IMR-90 (cell line): ENCODE measurements at regions not wholly inside any gene's neighbourhood (a gene's known extent, or its start where the extent isn't known, plus 50 kb on each side); places are given as distances from the start of the nearest gene placed in this dataset.

Experiments
- ATAC-seq: fragments of 200-7000 bp; cut with Tn5 transposase; 2 replicates; pipeline ENCODE4 v1.9.1; 2020; ENCODE audit warnings: low read depth, mild to moderate bottlenecking, moderate library complexity
- BruUV-seq: library from RNA; stranded (reverse); fragments of 400-500 nt; replicated peaks from 2 replicates; lab custom pipeline; 2021; lab: Mats Ljungman, UMichigan
- CTCF ChIA-PET: fragments of 300-600 bp; formaldehyde crosslinking; extraction: SDS; loops from one replicate; lab custom pipeline; 2021; ENCODE audit warnings: antibody characterized with exemption; lab: Yijun Ruan, JAX
- POLR2A ChIA-PET: fragments of 300-600 bp; sonication (Branson Sonifier 250); formaldehyde crosslinking; loops from one replicate; lab custom pipeline; 2022; ENCODE audit warnings: antibody characterized with exemption; ENCODE audit not compliant: unreplicated experiment; lab: Charles Lee
- DNase-seq: peaks from one replicate; pipeline ENCODE4 v3.0.0; 2013
- H2AFZ ChIP-seq: replicated peaks from 2 replicates; pipeline ENCODE3; 2013; ENCODE audit warnings: low read length, mild to moderate bottlenecking; ENCODE audit not compliant: poor library complexity
- H2AK5ac ChIP-seq: 2 replicates; pipeline ENCODE4 v1.6.1; 2013; ENCODE audit warnings: low read depth, low read length, inconsistent platforms
- H2AK9ac ChIP-seq: replicated peaks from 2 replicates; pipeline ENCODE3; 2013; ENCODE audit warnings: mild to moderate bottlenecking, low read depth, low read length, moderate library complexity; ENCODE audit not compliant: poor library complexity
- H2BK120ac ChIP-seq: 2 replicates; pipeline ENCODE4 v1.6.1; 2013; ENCODE audit warnings: low read depth, low read length, inconsistent platforms
- H2BK15ac ChIP-seq: 3 replicates; pipeline ENCODE4 v1.6.1; 2013; ENCODE audit warnings: low read depth, low read length, inconsistent platforms
- H2BK20ac ChIP-seq: 2 replicates; pipeline ENCODE4 v1.6.1; 2013; ENCODE audit warnings: low read depth, mild to moderate bottlenecking, inconsistent platforms, low read length, moderate library complexity
- H2BK5ac ChIP-seq: 2 replicates; pipeline ENCODE4 v1.6.1; 2013; ENCODE audit warnings: mild to moderate bottlenecking, low read depth, low read length, inconsistent platforms; ENCODE audit not compliant: poor library complexity, severe bottlenecking
- H3K14ac ChIP-seq: replicated peaks from 2 replicates; pipeline ENCODE4 v1.6.1; 2013; ENCODE audit warnings: low read depth, low read length, inconsistent platforms
- H3K18ac ChIP-seq: 2 replicates; pipeline ENCODE4 v1.6.1; 2013; ENCODE audit warnings: low read depth, low read length, control low read depth
- H3K23ac ChIP-seq: 2 replicates; pipeline ENCODE4 v1.6.1; 2013; ENCODE audit warnings: low read depth, low read length, inconsistent platforms
- H3K27ac ChIP-seq: 2 replicates; pipeline ENCODE4 v1.5.1; 2013; ENCODE audit warnings: mild to moderate bottlenecking, control low read depth, low read length; ENCODE audit not compliant: insufficient read depth
- H3K27me3 ChIP-seq: 2 replicates; pipeline ENCODE4 v1.6.1; 2013; ENCODE audit warnings: low read length; ENCODE audit not compliant: control insufficient read depth, insufficient read depth
- H3K36me3 ChIP-seq: 2 replicates; pipeline ENCODE4 v1.6.1; 2013; ENCODE audit warnings: low read length, mixed read lengths; ENCODE audit not compliant: control insufficient read depth, insufficient read depth
- H3K4ac ChIP-seq: 2 replicates; pipeline ENCODE4 v1.6.1; 2013; ENCODE audit warnings: low read depth, low read length, inconsistent platforms
- H3K4me1 ChIP-seq: 2 replicates; pipeline ENCODE4 v1.6.1; 2013; ENCODE audit warnings: low read length, mixed read lengths; ENCODE audit not compliant: control insufficient read depth, insufficient read depth
- H3K4me2 ChIP-seq: 2 replicates; pipeline ENCODE4 v1.6.1; 2013; ENCODE audit warnings: low read depth, mild to moderate bottlenecking, control low read depth, low read length, moderate library complexity
- H3K4me3 ChIP-seq: 2 replicates; pipeline ENCODE4 v1.5.1; 2013; ENCODE audit warnings: low read depth, mild to moderate bottlenecking, control low read depth, low read length, moderate library complexity; ENCODE audit not compliant: insufficient read depth
- H3K56ac ChIP-seq: 2 replicates; pipeline ENCODE4 v1.6.1; 2013; ENCODE audit warnings: low read length, inconsistent platforms; ENCODE audit not compliant: insufficient read depth; ENCODE audit errors: extremely low read depth
- H3K79me1 ChIP-seq, 2 experiments: 2 replicates each; pipeline ENCODE4 v1.6.1; 2013; ENCODE audit warnings: low read length in 2 of 2, inconsistent platforms in 1 of 2, low read depth in 1 of 2
- H3K9ac ChIP-seq: 2 replicates; pipeline ENCODE4 v1.6.1; 2013; ENCODE audit warnings: low read depth, low read length, control low read depth
- H3K9me1 ChIP-seq: 2 replicates; pipeline ENCODE4 v1.6.1; 2013; ENCODE audit warnings: low read length, inconsistent platforms; ENCODE audit not compliant: insufficient read depth
- H3K9me3 ChIP-seq: 2 replicates; pipeline ENCODE4 v1.6.1; 2013; ENCODE audit warnings: low read length; ENCODE audit not compliant: control insufficient read depth, insufficient read depth
- H4K20me1 ChIP-seq: 2 replicates; pipeline ENCODE4 v1.6.1; 2013; ENCODE audit warnings: low read length, inconsistent platforms; ENCODE audit not compliant: insufficient read depth
- H4K5ac ChIP-seq: 2 replicates; pipeline ENCODE4 v1.6.1; 2013; ENCODE audit warnings: mild to moderate bottlenecking, low read depth, low read length, control low read depth
- H4K8ac ChIP-seq, 2 experiments: 2 replicates each; pipeline ENCODE4 v1.6.1; 2013; ENCODE audit warnings: low read depth in 2 of 2, low read length in 2 of 2, control low read depth in 1 of 2, inconsistent platforms in 1 of 2
- H4K91ac ChIP-seq: 2 replicates; pipeline ENCODE4 v1.6.1; 2013; ENCODE audit warnings: low read depth, low read length, inconsistent platforms; ENCODE audit not compliant: insufficient read depth
- BHLHE40 ChIP-seq: fragments of 150-350 bp; IDR thresholded peaks from 2 replicates; pipeline ENCODE4 v1.6.1; 2016; ENCODE audit warnings: mild to moderate bottlenecking, low read depth, low read length
- CTCF ChIP-seq: conservative IDR thresholded peaks from 2 replicates; pipeline ENCODE4 v1.5.1; 2012; ENCODE audit warnings: mild to moderate bottlenecking, low read depth, low read length, improper control_type of control experiment
- ELK1 ChIP-seq: fragments of 150-350 bp; IDR thresholded peaks from 2 replicates; pipeline ENCODE4 v1.6.1; 2016; ENCODE audit warnings: low read depth, mild to moderate bottlenecking, low read length, moderate library complexity, borderline replicate concordance
- FOS ChIP-seq: fragments of 150-350 bp; IDR thresholded peaks from 2 replicates; pipeline ENCODE4 v1.6.1; 2016; ENCODE audit warnings: low read depth, low read length
- MAZ ChIP-seq: IDR thresholded peaks from 2 replicates; pipeline ENCODE4 v1.6.1; 2012; ENCODE audit warnings: low read depth, mild to moderate bottlenecking, low read length, improper control_type of control experiment, moderate library complexity, borderline replicate concordance
- NFE2L2 ChIP-seq: fragments of 150-350 bp; IDR thresholded peaks from 2 replicates; pipeline ENCODE4 v1.6.1; 2016; ENCODE audit warnings: low read depth, mild to moderate bottlenecking, low read length
- POLR2A ChIP-seq: IDR thresholded peaks from 2 replicates; pipeline ENCODE4 v1.6.1; 2012; ENCODE audit warnings: mild to moderate bottlenecking, low read depth, low read length
- RAD21 ChIP-seq: IDR thresholded peaks from 2 replicates; pipeline ENCODE4 v1.6.1; 2012; ENCODE audit warnings: low read length, improper control_type of control experiment
- RCOR1 ChIP-seq: IDR thresholded peaks from 2 replicates; pipeline ENCODE4 v1.6.1; 2012; ENCODE audit warnings: mild to moderate bottlenecking, low read length, improper control_type of control experiment; ENCODE audit not compliant: insufficient replicate concordance
- RFX5 ChIP-seq: IDR thresholded peaks from 2 replicates; pipeline ENCODE4 v1.8.0; 2012; ENCODE audit warnings: low read depth, mild to moderate bottlenecking, low read length, moderate library complexity
- SMC3 ChIP-seq: fragments of 150-350 bp; IDR thresholded peaks from 2 replicates; pipeline ENCODE4 v1.6.1; 2016; ENCODE audit warnings: low read depth, mild to moderate bottlenecking, antibody characterized with exemption, low read length, moderate library complexity
- USF2 ChIP-seq: fragments of 150-350 bp; IDR thresholded peaks from 2 replicates; pipeline ENCODE4 v1.6.1; 2017; ENCODE audit warnings: mild to moderate bottlenecking, antibody characterized with exemption, low read length, low read depth
- WGBS, 2 experiments: methylation state at CpG; one replicate each; pipeline versions ENCODE4 v1.1.5 to v1.1.7; 2013; ENCODE audit warnings: missing lambda C conversion rate in 2 of 2; ENCODE audit not compliant: insufficient read length in 1 of 2; ENCODE audit errors: extremely low coverage in 2 of 2; 5-methylcytosine and 5-hydroxymethylcytosine counted together
- dilution Hi-C: fragments of 300-500 bp; cut with HindIII; formaldehyde crosslinking; loops from one replicate; pipeline ENCODE4 v1.14.3; 2018; ENCODE audit warnings: low sequenced_read_pairs; ENCODE audit not compliant: unreplicated experiment
- in situ Hi-C: fragments of 300-500 bp; cut with MboI; formaldehyde crosslinking; loops from 3 replicates; pipeline ENCODE4 v1.14.3; 2019; ENCODE audit warnings: low sequenced_read_pairs, inconsistent platforms, mixed read lengths
- intact Hi-C: fragments of 100-400 bp; cut with micrococcal nuclease; formaldehyde crosslinking; loops from 2 replicates; pipeline ENCODE4 v1.10.0; 2022

- H3K4me2 ChIP-seq = no peak overlapping the region
- no peak overlapping the region for H4K5ac ChIP-seq
- in situ Hi-C loops = no loop called here
- no peak overlapping the region for H3K14ac ChIP-seq
- H3K9me1 ChIP-seq = no peaks in the 10 kb centered on the region; the same call in 1 of the 2 replicates
- H4K91ac ChIP-seq = no peak overlapping the region
- no peak for ATAC-seq
- no peak overlapping the region for H2AK9ac ChIP-seq
- no peak for TF ChIP-seq RFX5
- no peak for TF ChIP-seq NFE2L2
- no peak for TF ChIP-seq SMC3
- no peak for TF ChIP-seq MAZ
- TF ChIP-seq RAD21 = no peak
- TF ChIP-seq BHLHE40 = no peak
- no peak for TF ChIP-seq ELK1
- no peak for TF ChIP-seq RCOR1
- TF ChIP-seq CTCF = no peak
- TF ChIP-seq FOS = no peak
- no peak for TF ChIP-seq USF2
- TF ChIP-seq POLR2A = no peak
- POLR2A ChIA-PET = no interaction called here
- no peak overlapping the region for H3K4me3 ChIP-seq
- H2AK5ac ChIP-seq = no peak overlapping the region
- BruUV-seq = no TSS peak
- H3K27ac ChIP-seq = no peak overlapping the region
- H3K4me1 ChIP-seq = no peaks in the 10 kb centered on the region
- DNase-seq = peak; percentile 64
- no peak overlapping the region for H3K18ac ChIP-seq
- no peak overlapping the region for H3K23ac ChIP-seq
- H3K4ac ChIP-seq = no peak overlapping the region
- H3K9ac ChIP-seq = no peak overlapping the region
- CTCF ChIA-PET = interaction anchor here (1.3 kb wide), 1 partner anchor 9 kb away, joined by 3 read pairs; no protein-coding TSS in a partner anchor
- no peak overlapping the region for H3K56ac ChIP-seq
- 83% methylated on average over 2 of the region's 10 CpGs; no CpG with 5 or more reads in 1 of the 2 experiments for WGBS, 2 experiments
- no peak overlapping the region for H2BK20ac ChIP-seq
- no peaks in the 10 kb centered on the region; the same call in 1 of the 2 replicates for H3K9me3 ChIP-seq
- H2BK120ac ChIP-seq = no peak overlapping the region
- H2BK5ac ChIP-seq = no peak overlapping the region
- H2AFZ ChIP-seq = peak overlapping the region; percentile 62
- dilution Hi-C loops = no loop called here
- H3K36me3 ChIP-seq = no peaks in the 10 kb centered on the region
- no peaks in the 10 kb centered on the region for H4K20me1 ChIP-seq
- intact Hi-C loops = no loop called here
- peaks cover 2% of the 10 kb centered on the region; the same call in 1 of the 2 replicates for H3K27me3 ChIP-seq
- H4K8ac ChIP-seq = 0 out of 4 replicates have a peak overlapping the region, but pooled peaks of 1 of the 2 experiments have one; percentile 14
- no peaks in the 10 kb centered on the region for H3K79me1 ChIP-seq
- no peak overlapping the region for H2BK15ac ChIP-seq
Observed at GRCh38 chr14:58969951-58970751, 218.3 kb upstream of the DAAM1 start.
